Kidney epithelial cell (primary cell): ENCODE measurements at regions not wholly inside any gene's neighbourhood (a gene's known extent, or its start where the extent isn't known, plus 50 kb on each side); places are given as distances from the start of the nearest gene placed in this dataset.
"Not testable (repeated sequence)": the region's sequence is repeated elsewhere in the genome, so short reads cannot be mapped to it uniquely, and the experiment has no call there.

Source experiments
- DNase-seq: peaks from one replicate; pipeline ENCODE4 v3.0.0-alpha.2; 2010; ENCODE audit warnings: low read depth
- H3K27me3 ChIP-seq: 2 replicates; pipeline ENCODE4 v1.6.0; 2011; ENCODE audit warnings: low read length; ENCODE audit not compliant: control insufficient read depth, insufficient read depth
- H3K36me3 ChIP-seq: 2 replicates; pipeline ENCODE4 v1.5.1; 2011; ENCODE audit warnings: low read length; ENCODE audit not compliant: control insufficient read depth, insufficient read depth
- H3K4me3 ChIP-seq: 2 replicates; pipeline ENCODE4 v1.5.1; 2011; ENCODE audit warnings: low read depth, mild to moderate bottlenecking, control low read depth, low read length
- CTCF ChIP-seq: IDR thresholded peaks from 2 replicates; pipeline ENCODE4 v1.5.1; 2011; ENCODE audit warnings: mild to moderate bottlenecking, moderate library complexity, low read length, control low read depth, inconsistent platforms; ENCODE audit not compliant: insufficient read depth, poor library complexity, severe bottlenecking

GRCh38 chr14:104477666-104478380 is 101.7 kb upstream of the C14orf180 start:
- DNase-seq = no peak
- H3K4me3 ChIP-seq = no peak overlapping the region
- TF ChIP-seq CTCF = no peak
- peaks cover 28% of the 10 kb centered on the region for H3K27me3 ChIP-seq
- no peaks in the 10 kb centered on the region for H3K36me3 ChIP-seq

GRCh38 chr14:104478656-104479055 is 100.9 kb upstream of the C14orf180 start:
- no peak for TF ChIP-seq CTCF
- no peak for DNase-seq
- H3K36me3 ChIP-seq = no peaks in the 10 kb centered on the region
- peaks cover 23% of the 10 kb centered on the region for H3K27me3 ChIP-seq
- no peak overlapping the region for H3K4me3 ChIP-seq

- no peak for DNase-seq
- H3K27me3 ChIP-seq = peaks cover 15% of the 10 kb centered on the region
- no peaks in the 10 kb centered on the region for H3K36me3 ChIP-seq
- TF ChIP-seq CTCF = no peak
- H3K4me3 ChIP-seq = no peak overlapping the region
Measured at GRCh38 chr14:104479901-104480300, 99.7 kb upstream of the C14orf180 start.

- Histone ChIP-seq H3K36me3 (no peaks in the 10 kb centered on the region), H3K27me3 (peaks cover 17% of the 10 kb centered on the region), H3K4me3 (no peak overlapping the region)
- DNase-seq = no peak
- no peak for TF ChIP-seq CTCF
Measured at GRCh38 chr14:104481323-104481722, 98.2 kb upstream of the C14orf180 start.

- not testable (repeated sequence) for DNase-seq, H3K4me3 ChIP-seq, H3K36me3 ChIP-seq
- peaks cover 19% of the 10 kb centered on the region for H3K27me3 ChIP-seq
Measured at GRCh38 chr14:104482017-104482416, 97.5 kb upstream of the C14orf180 start.

- H3K27me3 ChIP-seq = peaks cover 5% of the 10 kb centered on the region
- TF ChIP-seq CTCF = no peak
- DNase-seq = no peak
- no peaks in the 10 kb centered on the region for H3K36me3 ChIP-seq
- no peak overlapping the region for H3K4me3 ChIP-seq
Measured at GRCh38 chr14:104486222-104486923, 93.2 kb upstream of the C14orf180 start.
